ENCODE measurements at regions not wholly inside any gene's neighbourhood (a gene's known extent, or its start where the extent isn't known, plus 50 kb on each side); places are given as distances from the start of the nearest gene placed in this dataset.

- no peak for ATAC-seq (replicated peaks in 1 of 4)
- Mint-ChIP-seq H3K4me3 (no peak overlapping the region), H3K4me1 (no peaks in the 10 kb centered on the region), H3K9me3 (peaks cover 0 to 4% (median 2%) of the 10 kb centered on the region in 3 donors), H3K27ac (no peak overlapping the region), H3K36me3 (no peaks in the 10 kb centered on the region), H3K27me3 (no peaks in the 10 kb centered on the region)
- POLR2A ChIA-PET = no interaction called here
- Histone ChIP-seq H3K36me3 (ENCODE audit: control insufficient read depth in 2 of 2, extremely low read depth in 1 of 2, insufficient read depth in 1 of 2, low read length in 1 of 2) (no peaks in the 10 kb centered on the region), H3K27ac (ENCODE audit: low read length) (no peak overlapping the region), H3K4me1 (ENCODE audit: control insufficient read depth in 1 of 2, extremely low read depth in 1 of 2, insufficient read depth in 2 of 2, low read length in 2 of 2) (no peaks in the 10 kb centered on the region), H3K9me3 (no peaks in the 10 kb centered on the region), H3K4me3 (ENCODE audit: control insufficient read depth in 1 of 2, extremely low read depth in 1 of 2, low read length in 1 of 2) (no peak overlapping the region), H3K27me3 (replicated peaks in 1 of 2; ENCODE audit: control insufficient read depth in 2 of 2, extremely low read depth in 1 of 2, insufficient read depth in 2 of 2, low read length in 1 of 2) (no peaks in the 10 kb centered on the region)
- WGBS (ENCODE audit: insufficient coverage) = no CpG with 5 or more reads among the region's 2 CpGs
- CTCF ChIA-PET = no interaction called here
- no peak for DNase-seq
Measured at GRCh38 chr14:40197344-40197743, 765.1 kb upstream of the FBXO33 start.

DNA sequence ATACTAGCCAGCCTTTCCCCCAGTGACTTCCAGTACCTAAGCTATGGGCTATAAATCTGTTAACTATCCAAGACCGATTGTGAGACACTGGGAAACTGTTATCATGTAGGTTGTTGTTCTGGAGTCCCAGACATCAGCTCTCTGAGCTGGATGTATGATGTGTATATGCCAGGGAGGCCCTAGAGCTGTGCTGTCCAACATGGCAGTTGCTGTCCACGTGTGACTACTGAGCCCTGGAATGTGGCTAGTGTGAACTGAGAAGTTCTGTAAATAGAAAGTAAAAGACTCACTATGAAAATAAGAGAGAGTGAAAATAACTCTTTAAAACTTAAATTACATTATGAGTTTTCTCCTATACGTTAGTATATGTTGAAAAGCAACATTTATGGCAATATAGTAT is 755.8 kb upstream of the FBXO33 start:
- no peaks in the 10 kb centered on the region for H3K27me3 Mint-ChIP-seq
- Histone ChIP-seq H3K27ac (ENCODE audit: low read length) (no peak overlapping the region), H3K4me3 (ENCODE audit: control insufficient read depth in 1 of 2, extremely low read depth in 1 of 2, low read length in 1 of 2) (no peak overlapping the region), H3K9me3 (no peaks in the 10 kb centered on the region), H3K36me3 (ENCODE audit: control insufficient read depth in 2 of 2, extremely low read depth in 1 of 2, insufficient read depth in 1 of 2, low read length in 1 of 2) (no peaks in the 10 kb centered on the region), H3K4me1 (ENCODE audit: control insufficient read depth in 1 of 2, extremely low read depth in 1 of 2, insufficient read depth in 2 of 2, low read length in 2 of 2) (no peaks in the 10 kb centered on the region), H3K27me3 (replicated peaks in 1 of 2; ENCODE audit: control insufficient read depth in 2 of 2, extremely low read depth in 1 of 2, insufficient read depth in 2 of 2, low read length in 1 of 2) (no peaks in the 10 kb centered on the region)
- H3K36me3 Mint-ChIP-seq = no peaks in the 10 kb centered on the region
- H3K27ac Mint-ChIP-seq = no peak overlapping the region
- ATAC-seq (replicated peaks in 1 of 4) (no peak), DNase-seq (no peak)
- WGBS (ENCODE audit: insufficient coverage) = no CpG with 5 or more reads among the region's 3 CpGs
- no peaks in the 10 kb centered on the region for H3K4me1 Mint-ChIP-seq
- H3K9me3 Mint-ChIP-seq = peaks cover 5 to 6% (median 6%) of the 10 kb centered on the region in 3 donors
- ChIA-PET POLR2A (no interaction called here), CTCF (no interaction called here)
- H3K4me3 Mint-ChIP-seq = no peak overlapping the region

DNA sequence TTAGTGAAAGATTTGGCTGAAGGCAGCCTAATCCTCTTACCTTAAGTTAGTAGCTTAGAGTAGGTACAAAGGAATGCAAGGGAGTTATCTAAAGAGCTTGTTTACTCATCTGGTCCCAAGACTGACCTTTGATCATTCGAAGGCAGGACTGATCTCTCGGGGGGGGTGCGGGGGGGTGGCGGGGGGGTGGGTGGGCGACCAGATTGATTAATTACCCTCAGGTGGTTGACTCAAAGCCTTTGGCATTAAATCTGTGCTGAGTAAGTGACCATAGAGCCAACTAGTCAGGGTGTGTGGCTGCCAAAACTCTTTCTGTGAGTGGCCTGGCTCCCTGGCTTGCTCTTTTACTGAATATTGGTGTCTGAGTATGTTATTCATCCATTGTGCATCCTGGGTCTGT is 731.9 kb upstream of the FBXO33 start:
- no peaks in the 10 kb centered on the region for H3K4me1 ChIP-seq (ENCODE audit: control insufficient read depth in 1 of 2, extremely low read depth in 1 of 2, insufficient read depth in 2 of 2, low read length in 2 of 2)
- Mint-ChIP-seq H3K4me1 (no peaks in the 10 kb centered on the region), H3K36me3 (no peaks in the 10 kb centered on the region), H3K27ac (no peak overlapping the region), H3K27me3 (no peaks in the 10 kb centered on the region), H3K9me3 (peaks cover 14 to 25% (median 24%) of the 10 kb centered on the region in 3 donors), H3K4me3 (no peak overlapping the region)
- WGBS (ENCODE audit: insufficient coverage) = no CpG with 5 or more reads among the region's 5 CpGs
- H3K9me3 ChIP-seq = no peaks in the 10 kb centered on the region
- ChIA-PET CTCF (interaction anchor here in 1 of 2 donors (0.5 kb wide), 1 partner anchor 171 kb away, joined by 3 read pairs; no protein-coding TSS in a partner anchor), POLR2A (no interaction called here)
- DNase-seq (no peak), ATAC-seq (replicated peaks in 1 of 4) (no peak)
- H3K27ac ChIP-seq (ENCODE audit: low read length) = no peak overlapping the region
- H3K27me3 ChIP-seq (replicated peaks in 1 of 2; ENCODE audit: control insufficient read depth in 2 of 2, extremely low read depth in 1 of 2, insufficient read depth in 2 of 2, low read length in 1 of 2) = no peaks in the 10 kb centered on the region
- no peaks in the 10 kb centered on the region for H3K36me3 ChIP-seq (ENCODE audit: control insufficient read depth in 2 of 2, extremely low read depth in 1 of 2, insufficient read depth in 1 of 2, low read length in 1 of 2)
- H3K4me3 ChIP-seq (ENCODE audit: control insufficient read depth in 1 of 2, extremely low read depth in 1 of 2, low read length in 1 of 2) = no peak overlapping the region

DNA sequence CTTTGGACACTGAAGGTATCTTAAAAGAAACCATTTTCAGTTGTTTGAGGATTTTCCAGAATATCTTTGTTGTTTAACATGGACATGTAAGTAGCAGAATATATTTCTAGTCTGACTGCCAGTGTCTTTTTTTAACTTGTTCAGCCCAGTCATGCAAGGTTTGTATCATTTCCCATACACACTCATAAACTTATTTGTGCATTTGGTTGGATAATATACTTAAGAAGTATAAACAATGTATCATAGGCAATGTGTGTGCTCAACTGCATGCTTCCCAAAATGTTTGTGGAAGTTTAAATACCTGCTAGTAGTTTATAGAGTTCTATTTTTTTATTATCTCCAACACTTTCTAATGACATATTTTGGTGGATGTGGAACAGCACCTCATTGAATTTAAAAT is 707.4 kb upstream of the FBXO33 start:
- Histone ChIP-seq H3K4me3 (ENCODE audit: control insufficient read depth in 1 of 2, extremely low read depth in 1 of 2, low read length in 1 of 2) (no peak overlapping the region), H3K27me3 (replicated peaks in 1 of 2; ENCODE audit: control insufficient read depth in 2 of 2, extremely low read depth in 1 of 2, insufficient read depth in 2 of 2, low read length in 1 of 2) (no peaks in the 10 kb centered on the region), H3K36me3 (ENCODE audit: control insufficient read depth in 2 of 2, extremely low read depth in 1 of 2, insufficient read depth in 1 of 2, low read length in 1 of 2) (no peaks in the 10 kb centered on the region), H3K27ac (ENCODE audit: low read length) (no peak overlapping the region), H3K4me1 (ENCODE audit: control insufficient read depth in 1 of 2, extremely low read depth in 1 of 2, insufficient read depth in 2 of 2, low read length in 2 of 2) (no peaks in the 10 kb centered on the region), H3K9me3 (no peaks in the 10 kb centered on the region)
- H3K4me1 Mint-ChIP-seq = no peaks in the 10 kb centered on the region
- H3K27me3 Mint-ChIP-seq = no peaks in the 10 kb centered on the region
- H3K36me3 Mint-ChIP-seq = no peaks in the 10 kb centered on the region
- DNase-seq (no peak), ATAC-seq (replicated peaks in 1 of 4) (no peak)
- ChIA-PET CTCF (no interaction called here), POLR2A (no interaction called here)
- no peak overlapping the region for H3K4me3 Mint-ChIP-seq
- H3K9me3 Mint-ChIP-seq = peaks cover 8 to 13% (median 10%) of the 10 kb centered on the region in 3 donors
- no peak overlapping the region for H3K27ac Mint-ChIP-seq

- no peaks in the 10 kb centered on the region for H3K27me3 Mint-ChIP-seq
- no peaks in the 10 kb centered on the region for H3K36me3 ChIP-seq (ENCODE audit: control insufficient read depth in 2 of 2, extremely low read depth in 1 of 2, insufficient read depth in 1 of 2, low read length in 1 of 2)
- H3K4me3 ChIP-seq (ENCODE audit: control insufficient read depth in 1 of 2, extremely low read depth in 1 of 2, low read length in 1 of 2) = no peak overlapping the region
- H3K36me3 Mint-ChIP-seq = no peaks in the 10 kb centered on the region
- DNase-seq = no peak
- POLR2A ChIA-PET = no interaction called here
- peaks cover 13 to 26% (median 25%) of the 10 kb centered on the region in 3 donors for H3K9me3 Mint-ChIP-seq
- H3K27ac Mint-ChIP-seq = no peak overlapping the region
- no peaks in the 10 kb centered on the region for H3K27me3 ChIP-seq (replicated peaks in 1 of 2; ENCODE audit: control insufficient read depth in 2 of 2, extremely low read depth in 1 of 2, insufficient read depth in 2 of 2, low read length in 1 of 2)
- no peak overlapping the region for H3K27ac ChIP-seq (ENCODE audit: low read length)
- H3K4me3 Mint-ChIP-seq = no peak overlapping the region
- H3K4me1 ChIP-seq (ENCODE audit: control insufficient read depth in 1 of 2, extremely low read depth in 1 of 2, insufficient read depth in 2 of 2, low read length in 2 of 2) = no peaks in the 10 kb centered on the region
- no peak for ATAC-seq (replicated peaks in 1 of 4)
- no CpG with 5 or more reads among the region's 2 CpGs for WGBS (ENCODE audit: insufficient coverage)
- CTCF ChIA-PET = interaction anchor here in 1 of 2 donors (0.7 kb wide), 1 partner anchor 428 kb away, joined by 3 read pairs; no protein-coding TSS in a partner anchor
- H3K9me3 ChIP-seq = no peaks in the 10 kb centered on the region
- H3K4me1 Mint-ChIP-seq = no peaks in the 10 kb centered on the region
Measured at GRCh38 chr14:40133463-40133862, 701.2 kb upstream of the FBXO33 start.

GRCh38 chr14:40129159-40129558 is 696.9 kb upstream of the FBXO33 start:
- Mint-ChIP-seq H3K4me1 (no peaks in the 10 kb centered on the region), H3K27me3 (no peaks in the 10 kb centered on the region), H3K9me3 (peaks cover 3 to 15% (median 15%) of the 10 kb centered on the region in 3 donors), H3K4me3 (no peak overlapping the region), H3K27ac (no peak overlapping the region), H3K36me3 (no peaks in the 10 kb centered on the region)
- POLR2A ChIA-PET = no interaction called here
- H3K36me3 ChIP-seq (ENCODE audit: control insufficient read depth in 2 of 2, extremely low read depth in 1 of 2, insufficient read depth in 1 of 2, low read length in 1 of 2) = no peaks in the 10 kb centered on the region
- H3K4me3 ChIP-seq (ENCODE audit: control insufficient read depth in 1 of 2, extremely low read depth in 1 of 2, low read length in 1 of 2) = no peak overlapping the region
- no peaks in the 10 kb centered on the region for H3K9me3 ChIP-seq
- H3K4me1 ChIP-seq (ENCODE audit: control insufficient read depth in 1 of 2, extremely low read depth in 1 of 2, insufficient read depth in 2 of 2, low read length in 2 of 2) = no peaks in the 10 kb centered on the region
- no peak for ATAC-seq (replicated peaks in 1 of 4)
- no peaks in the 10 kb centered on the region for H3K27me3 ChIP-seq (replicated peaks in 1 of 2; ENCODE audit: control insufficient read depth in 2 of 2, extremely low read depth in 1 of 2, insufficient read depth in 2 of 2, low read length in 1 of 2)
- CTCF ChIA-PET = no interaction called here
- no peak for DNase-seq
- no peak overlapping the region for H3K27ac ChIP-seq (ENCODE audit: low read length)

DNA sequence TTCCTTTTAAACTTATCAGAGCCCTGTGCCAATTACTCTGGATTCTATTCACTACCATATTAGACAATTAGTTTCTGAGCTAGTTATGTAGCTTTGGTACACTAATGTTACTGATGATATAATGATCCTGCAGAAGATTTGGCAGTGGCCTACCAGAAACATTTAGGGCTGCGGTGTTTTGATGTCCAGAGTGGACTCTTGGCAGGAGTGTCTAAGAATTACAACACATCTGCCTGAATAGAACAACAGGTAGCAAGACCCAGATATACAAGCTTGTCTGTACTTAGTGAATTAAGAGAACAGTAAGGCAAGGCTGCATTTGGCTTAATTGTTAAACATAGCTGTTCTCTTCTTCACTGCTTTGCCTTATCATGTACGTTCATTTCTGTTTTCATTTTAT is 691.6 kb upstream of the FBXO33 start:
- H3K27me3 Mint-ChIP-seq = no peaks in the 10 kb centered on the region
- H3K27me3 ChIP-seq (replicated peaks in 1 of 2; ENCODE audit: control insufficient read depth in 2 of 2, extremely low read depth in 1 of 2, insufficient read depth in 2 of 2, low read length in 1 of 2) = no peaks in the 10 kb centered on the region
- H3K9me3 ChIP-seq = no peaks in the 10 kb centered on the region
- no peaks in the 10 kb centered on the region for H3K36me3 Mint-ChIP-seq
- ChIA-PET POLR2A (interaction anchor here in 1 of 2 donors (0.5 kb wide), 1 partner anchor 95 kb away, joined by 4 read pairs; no protein-coding TSS in a partner anchor), CTCF (no interaction called here)
- ATAC-seq (replicated peaks in 1 of 4) (no peak), DNase-seq (no peak)
- WGBS (ENCODE audit: insufficient coverage) = 40% methylated on average over 1 of the region's 2 CpGs
- H3K4me1 ChIP-seq (ENCODE audit: control insufficient read depth in 1 of 2, extremely low read depth in 1 of 2, insufficient read depth in 2 of 2, low read length in 2 of 2) = no peaks in the 10 kb centered on the region
- no peak overlapping the region for H3K4me3 ChIP-seq (ENCODE audit: control insufficient read depth in 1 of 2, extremely low read depth in 1 of 2, low read length in 1 of 2)
- no peak overlapping the region for H3K27ac Mint-ChIP-seq
- H3K27ac ChIP-seq (ENCODE audit: low read length) = no peak overlapping the region
- peaks cover 3 to 7% (median 3%) of the 10 kb centered on the region in 3 donors for H3K9me3 Mint-ChIP-seq
- H3K4me1 Mint-ChIP-seq = no peaks in the 10 kb centered on the region
- no peak overlapping the region for H3K4me3 Mint-ChIP-seq
- H3K36me3 ChIP-seq (ENCODE audit: control insufficient read depth in 2 of 2, extremely low read depth in 1 of 2, insufficient read depth in 1 of 2, low read length in 1 of 2) = no peaks in the 10 kb centered on the region
